H1 (cell line): ENCODE measurements at regions not wholly inside any gene's neighbourhood (a gene's known extent, or its start where the extent isn't known, plus 50 kb on each side); places are given as distances from the start of the nearest gene placed in this dataset.

Experiments used
- CHD7 ChIP-seq: fragments of 300-600 bp; sonication (generic); IDR thresholded peaks from 2 replicates; pipeline ENCODE4 v1.7.1; 2012; ENCODE audit warnings: low read length, moderate library complexity, mild to moderate bottlenecking, inconsistent platforms; ENCODE audit not compliant: insufficient replicate concordance
- RAD21 ChIP-seq, 2 experiments: IDR thresholded peaks in 1 of 2; conservative IDR thresholded peaks in 1 of 2; 2 replicates each; pipeline ENCODE4 v1.6.1; 2011; ENCODE audit warnings: low read depth in 2 of 2, low read length in 2 of 2, improper control_type of control experiment in 1 of 2, inconsistent platforms in 1 of 2, mild to moderate bottlenecking in 1 of 2, moderate library complexity in 1 of 2

GRCh38 chr2:118473846-118474540 is 373.5 kb downstream of the EN1 start (continued):
- no peak for TF ChIP-seq CHD7
- TF ChIP-seq RAD21 (IDR thresholded peaks at IDR 0.05 in 1 of 2, conservative IDR thresholded peaks at IDR 0.05 in 1 of 2; ENCODE audit: low read depth in 2 of 2, low read length in 2 of 2) = no peak
